ENCODE measurements at regions not wholly inside any gene's neighbourhood (a gene's known extent, or its start where the extent isn't known, plus 50 kb on each side); places are given as distances from the start of the nearest gene placed in this dataset.

DNA sequence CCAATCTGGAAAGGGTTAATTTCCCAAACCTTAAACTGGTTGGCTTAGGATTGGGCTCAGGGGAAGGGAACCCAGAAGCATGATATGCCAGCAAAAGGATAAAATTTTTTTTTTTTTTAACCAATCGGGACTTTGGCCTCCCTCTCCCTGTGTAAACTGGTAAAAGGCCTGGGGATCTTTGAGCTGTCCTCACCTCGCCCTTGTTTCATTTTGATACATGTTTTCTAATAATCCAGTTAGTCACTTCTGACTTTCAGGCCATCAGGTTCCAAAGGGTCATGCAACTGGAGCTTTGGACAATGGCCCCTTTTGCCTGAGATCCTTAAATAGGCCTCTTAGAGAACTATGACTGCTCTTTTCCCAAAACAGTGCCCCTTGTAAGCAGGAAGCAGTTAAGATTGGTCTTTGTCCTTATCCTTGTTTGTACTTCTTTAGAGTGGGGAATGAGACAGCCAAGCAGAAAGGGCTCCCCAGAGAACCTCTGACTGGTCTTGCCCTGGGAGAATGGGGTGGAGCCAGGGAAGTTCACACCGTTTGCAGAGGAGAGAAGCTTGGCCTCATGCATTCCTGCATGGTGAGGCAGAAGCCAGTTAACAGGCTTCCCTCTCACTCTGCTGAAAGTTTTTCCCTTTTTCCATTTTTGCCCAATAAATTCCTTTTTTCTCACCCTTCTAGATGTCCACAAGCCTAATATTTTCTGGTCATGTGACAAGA is 424.2 kb upstream of the CNTNAP2 start:
- 5% methylated on average over 3 of the region's 3 CpGs for WGBS (ENCODE audit: insufficient coverage, insufficient replicate concordance, low lambda C conversion rate, missing lambda C conversion rate)
- no peak overlapping the region for H3K27ac ChIP-seq (ENCODE audit: control insufficient read depth, insufficient read depth)
- DNase-seq (ENCODE audit: low read depth, low spot score) (no peak), ATAC-seq (no peak), FAIRE-seq (no peak)
- no peak overlapping the region for H3K4me2 ChIP-seq (ENCODE audit: control insufficient read depth, insufficient read depth)
- no peaks in the 10 kb centered on the region for H3K79me2 ChIP-seq (ENCODE audit: control insufficient read depth, insufficient read depth, low read length)
- TF ChIP-seq SUPT20H (IDR thresholded peaks at IDR 0.05; ENCODE audit: borderline replicate concordance, control insufficient read depth, low read depth, low read length) (no peak), MEF2B (IDR thresholded peaks at IDR 0.05; ENCODE audit: partially characterized antibody, poor library complexity, severe bottlenecking) (no peak), MTA3 (IDR thresholded peaks at IDR 0.05; ENCODE audit: borderline replicate concordance, low read length) (no peak), ZNF24 (IDR thresholded peaks at IDR 0.05) (no peak), IKZF2 (IDR thresholded peaks at IDR 0.05) (no peak), SMC3 (IDR thresholded peaks at IDR 0.05; ENCODE audit: borderline replicate concordance, low read length) (no peak), RAD51 (IDR thresholded peaks at IDR 0.05) (no peak), SP1 (IDR thresholded peaks at IDR 0.05; ENCODE audit: low read depth, low read length) (no peak), STAT3 (IDR thresholded peaks at IDR 0.05; ENCODE audit: low read depth, low read length) (no peak), TCF3 (IDR thresholded peaks at IDR 0.05; ENCODE audit: borderline replicate concordance, insufficient read depth, low read depth, low read length) (no peak), CBX3 (IDR thresholded peaks at IDR 0.05; ENCODE audit: borderline replicate concordance, low read depth) (no peak), TCF12 (IDR thresholded peaks at IDR 0.05; ENCODE audit: low read depth, low read length) (no peak), RBBP5 (conservative IDR thresholded peaks at IDR 0.05) (no peak), BRCA1 (IDR thresholded peaks at IDR 0.05; ENCODE audit: low read depth, low read length) (no peak), CREM (IDR thresholded peaks at IDR 0.05; ENCODE audit: low read depth) (no peak)
- TF ChIP-seq, protein P1, sequence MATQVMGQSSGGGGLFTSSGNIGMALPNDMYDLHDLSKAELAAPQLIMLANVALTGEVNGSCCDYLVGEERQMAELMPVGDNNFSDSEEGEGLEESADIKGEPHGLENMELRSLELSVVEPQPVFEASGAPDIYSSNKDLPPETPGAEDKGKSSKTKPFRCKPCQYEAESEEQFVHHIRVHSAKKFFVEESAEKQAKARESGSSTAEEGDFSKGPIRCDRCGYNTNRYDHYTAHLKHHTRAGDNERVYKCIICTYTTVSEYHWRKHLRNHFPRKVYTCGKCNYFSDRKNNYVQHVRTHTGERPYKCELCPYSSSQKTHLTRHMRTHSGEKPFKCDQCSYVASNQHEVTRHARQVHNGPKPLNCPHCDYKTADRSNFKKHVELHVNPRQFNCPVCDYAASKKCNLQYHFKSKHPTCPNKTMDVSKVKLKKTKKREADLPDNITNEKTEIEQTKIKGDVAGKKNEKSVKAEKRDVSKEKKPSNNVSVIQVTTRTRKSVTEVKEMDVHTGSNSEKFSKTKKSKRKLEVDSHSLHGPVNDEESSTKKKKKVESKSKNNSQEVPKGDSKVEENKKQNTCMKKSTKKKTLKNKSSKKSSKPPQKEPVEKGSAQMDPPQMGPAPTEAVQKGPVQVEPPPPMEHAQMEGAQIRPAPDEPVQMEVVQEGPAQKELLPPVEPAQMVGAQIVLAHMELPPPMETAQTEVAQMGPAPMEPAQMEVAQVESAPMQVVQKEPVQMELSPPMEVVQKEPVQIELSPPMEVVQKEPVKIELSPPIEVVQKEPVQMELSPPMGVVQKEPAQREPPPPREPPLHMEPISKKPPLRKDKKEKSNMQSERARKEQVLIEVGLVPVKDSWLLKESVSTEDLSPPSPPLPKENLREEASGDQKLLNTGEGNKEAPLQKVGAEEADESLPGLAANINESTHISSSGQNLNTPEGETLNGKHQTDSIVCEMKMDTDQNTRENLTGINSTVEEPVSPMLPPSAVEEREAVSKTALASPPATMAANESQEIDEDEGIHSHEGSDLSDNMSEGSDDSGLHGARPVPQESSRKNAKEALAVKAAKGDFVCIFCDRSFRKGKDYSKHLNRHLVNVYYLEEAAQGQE (IDR thresholded peaks at IDR 0.05; ENCODE audit: low read depth, low read length): no peak
- ChIA-PET CTCF (no interaction called here), SMC1A (ENCODE audit: uncharacterized antibody, unreplicated experiment) (no interaction called here), RAD21 (ENCODE audit: unreplicated experiment) (no interaction called here), POLR2A (no interaction called here)
- no peaks in the 10 kb centered on the region for H4K20me1 ChIP-seq (ENCODE audit: control insufficient read depth, insufficient read depth)
- no TSS peak for BruUV-seq (replicated peaks)
- no peak overlapping the region for H3K4me3 ChIP-seq
- intact Hi-C loops (cut with micrococcal nuclease; ENCODE audit: unreplicated experiment) (no loop called here), in situ Hi-C loops (cut with MboI) (no loop called here)
- H3K27me3 ChIP-seq (replicated peaks in 1 of 2; ENCODE audit: control insufficient read depth in 2 of 2, insufficient read depth in 2 of 2, low read length in 1 of 2): no peaks in the 10 kb centered on the region
- no peak overlapping the region for H2AFZ ChIP-seq (ENCODE audit: control insufficient read depth, low read depth, low read length)
- H3K4me1 ChIP-seq (ENCODE audit: control insufficient read depth, insufficient read depth, low read length): no peaks in the 10 kb centered on the region
- no peak overlapping the region for H3K9ac ChIP-seq (ENCODE audit: control insufficient read depth, insufficient read depth, low read length)
- H3K9me3 ChIP-seq (replicated peaks; ENCODE audit: control insufficient read depth, insufficient read depth, low read length): no peaks in the 10 kb centered on the region
- no peaks in the 10 kb centered on the region for H3K36me3 ChIP-seq (ENCODE audit: control insufficient read depth in 2 of 2, insufficient read depth in 2 of 2, low read length in 1 of 2)
